RWPE2 (cell line): ENCODE measurements at regions not wholly inside any gene's neighbourhood (a gene's known extent, or its start where the extent isn't known, plus 50 kb on each side); places are given as distances from the start of the nearest gene placed in this dataset.

ENCODE experiments used
- ATAC-seq: fragments of 200-7000 bp; cut with Tn5 transposase; 3 replicates; pipeline ENCODE4 v1.9.1; 2021; ENCODE audit warnings: low read depth
- DNase-seq: peaks from one replicate; pipeline ENCODE4 v3.0.0-alpha.2; 2020; ENCODE audit warnings: low spot score
- H3K27ac ChIP-seq: fragments of 450-650 bp; 2 replicates; pipeline ENCODE4 v1.5.1; 2017; ENCODE audit warnings: mild to moderate bottlenecking; ENCODE audit not compliant: poor library complexity, severe bottlenecking
- H3K27me3 ChIP-seq: fragments of 250-450 bp; sonication (Bioruptor Pico); 2 replicates; pipeline ENCODE4 v1.5.1; 2021; ENCODE audit warnings: mild to moderate bottlenecking, moderate library complexity; ENCODE audit not compliant: insufficient read depth, poor library complexity, severe bottlenecking
- H3K36me3 ChIP-seq: fragments of 250-450 bp; sonication (Bioruptor Pico); 2 replicates; pipeline ENCODE4 v1.5.1; 2020; ENCODE audit warnings: low read depth, mild to moderate bottlenecking, moderate library complexity
- H3K4me1 ChIP-seq: fragments of 250-450 bp; sonication (Bioruptor Pico); 2 replicates; pipeline ENCODE4 v1.5.1; 2021; ENCODE audit warnings: mild to moderate bottlenecking, moderate library complexity; ENCODE audit not compliant: insufficient read depth, poor library complexity, severe bottlenecking
- H3K4me3 ChIP-seq: fragments of 250-450 bp; sonication (Bioruptor Pico); 2 replicates; pipeline ENCODE4 v1.5.1; 2021; ENCODE audit warnings: mild to moderate bottlenecking, moderate library complexity; ENCODE audit not compliant: severe bottlenecking
- H3K9me3 ChIP-seq: fragments of 250-450 bp; sonication (Bioruptor Pico); 2 replicates; pipeline ENCODE4 v1.5.1; 2021; ENCODE audit warnings: mild to moderate bottlenecking, moderate library complexity; ENCODE audit not compliant: severe bottlenecking
- TF ChIP-seq, protein P1 (sequence below): fragments of 450-650 bp; IDR thresholded peaks from one replicate; pipeline ENCODE4 v1.5.1; 2017; ENCODE audit warnings: mild to moderate bottlenecking, moderate library complexity; ENCODE audit not compliant: poor library complexity, severe bottlenecking

DNA sequence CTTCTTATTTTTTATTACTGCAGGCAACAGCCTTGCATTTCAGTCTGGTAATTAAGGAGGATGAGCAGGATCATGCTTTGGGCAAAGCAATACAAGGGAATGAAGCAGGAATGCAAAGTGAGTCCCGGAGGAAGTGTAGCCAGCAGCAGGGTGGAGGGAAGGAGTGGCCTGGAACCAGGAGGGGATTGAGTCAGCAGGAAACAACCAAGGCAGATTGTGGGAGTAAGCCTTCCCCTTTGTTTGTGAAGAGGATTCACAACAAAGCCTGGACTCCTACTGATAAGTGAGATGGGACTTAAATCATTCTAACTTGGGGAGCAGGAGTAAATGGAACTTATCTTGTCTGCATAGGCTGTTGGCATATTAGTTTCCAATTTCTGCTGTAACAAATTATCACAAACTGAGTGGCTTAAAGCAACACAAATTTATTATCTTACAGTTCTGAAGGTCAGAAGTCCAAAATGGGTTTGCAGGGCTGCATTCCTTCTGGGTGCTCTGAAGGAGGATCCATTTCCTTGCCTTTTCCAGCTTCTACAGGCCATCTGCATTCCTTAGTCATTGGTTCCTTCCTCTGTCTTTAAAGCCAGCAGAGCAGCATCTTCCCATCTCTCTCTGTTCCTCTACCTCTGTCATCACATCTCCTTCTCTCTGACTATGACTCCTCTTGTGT is 93.2 kb upstream of the AP1S2 start:
- H3K27ac ChIP-seq = peak overlapping the region; percentile 78
- peaks cover 15% of the 10 kb centered on the region for H3K4me1 ChIP-seq
- no peak overlapping the region for H3K4me3 ChIP-seq
- TF ChIP-seq, protein P1, sequence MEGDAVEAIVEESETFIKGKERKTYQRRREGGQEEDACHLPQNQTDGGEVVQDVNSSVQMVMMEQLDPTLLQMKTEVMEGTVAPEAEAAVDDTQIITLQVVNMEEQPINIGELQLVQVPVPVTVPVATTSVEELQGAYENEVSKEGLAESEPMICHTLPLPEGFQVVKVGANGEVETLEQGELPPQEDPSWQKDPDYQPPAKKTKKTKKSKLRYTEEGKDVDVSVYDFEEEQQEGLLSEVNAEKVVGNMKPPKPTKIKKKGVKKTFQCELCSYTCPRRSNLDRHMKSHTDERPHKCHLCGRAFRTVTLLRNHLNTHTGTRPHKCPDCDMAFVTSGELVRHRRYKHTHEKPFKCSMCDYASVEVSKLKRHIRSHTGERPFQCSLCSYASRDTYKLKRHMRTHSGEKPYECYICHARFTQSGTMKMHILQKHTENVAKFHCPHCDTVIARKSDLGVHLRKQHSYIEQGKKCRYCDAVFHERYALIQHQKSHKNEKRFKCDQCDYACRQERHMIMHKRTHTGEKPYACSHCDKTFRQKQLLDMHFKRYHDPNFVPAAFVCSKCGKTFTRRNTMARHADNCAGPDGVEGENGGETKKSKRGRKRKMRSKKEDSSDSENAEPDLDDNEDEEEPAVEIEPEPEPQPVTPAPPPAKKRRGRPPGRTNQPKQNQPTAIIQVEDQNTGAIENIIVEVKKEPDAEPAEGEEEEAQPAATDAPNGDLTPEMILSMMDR = no peak
- H3K36me3 ChIP-seq = no peaks in the 10 kb centered on the region
- no peaks in the 10 kb centered on the region for H3K9me3 ChIP-seq
- no peaks in the 10 kb centered on the region for H3K27me3 ChIP-seq
- no peak for DNase-seq
- ATAC-seq = peak; percentile 83

DNA sequence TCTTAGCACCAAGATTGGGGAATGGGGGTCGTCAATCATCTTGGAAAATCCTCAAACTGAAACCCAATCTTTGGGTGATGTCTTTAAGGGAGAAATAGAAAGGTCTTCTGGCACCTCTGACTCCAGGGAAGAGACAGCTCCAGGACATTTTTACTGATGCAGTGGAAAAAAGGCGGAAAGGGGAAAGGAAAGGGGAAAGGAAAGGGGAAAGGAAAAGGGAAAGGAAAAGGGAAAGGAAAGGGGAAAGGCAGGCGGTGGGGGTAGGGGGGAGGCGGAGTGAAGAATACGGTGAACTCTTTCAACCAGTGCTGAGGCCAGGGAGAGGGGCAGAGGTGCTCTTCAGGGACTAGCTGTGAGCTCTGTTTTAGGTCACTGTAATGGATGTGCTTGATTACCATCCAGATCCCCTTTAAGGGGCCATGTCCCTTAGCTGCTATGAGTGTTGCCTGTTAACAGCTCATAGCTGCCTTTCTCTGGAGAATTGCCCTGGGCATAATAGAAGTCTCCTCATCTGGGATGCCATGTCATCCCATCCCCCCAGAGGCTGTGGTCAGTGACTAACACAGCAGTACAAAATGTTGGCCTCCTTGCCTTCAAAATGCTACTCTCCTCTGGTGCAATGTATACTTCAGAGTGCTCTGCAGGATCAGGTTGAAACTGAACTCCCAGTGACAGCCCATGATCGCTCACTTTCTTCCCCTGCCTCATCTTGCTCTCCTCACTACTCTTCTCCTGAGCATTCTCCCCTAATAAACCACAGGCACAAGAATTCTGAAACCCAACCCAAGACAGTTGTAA is 92.4 kb upstream of the AP1S2 start:
- DNase-seq (peak; percentile 66), ATAC-seq (peak; percentile 87)
- Histone ChIP-seq H3K27me3 (no peaks in the 10 kb centered on the region), H3K4me3 (no peak overlapping the region), H3K4me1 (peaks cover 15% of the 10 kb centered on the region), H3K27ac (peak overlapping the region; percentile 78), H3K9me3 (no peaks in the 10 kb centered on the region), H3K36me3 (no peaks in the 10 kb centered on the region)
- TF ChIP-seq, protein P1 = no peak

DNA sequence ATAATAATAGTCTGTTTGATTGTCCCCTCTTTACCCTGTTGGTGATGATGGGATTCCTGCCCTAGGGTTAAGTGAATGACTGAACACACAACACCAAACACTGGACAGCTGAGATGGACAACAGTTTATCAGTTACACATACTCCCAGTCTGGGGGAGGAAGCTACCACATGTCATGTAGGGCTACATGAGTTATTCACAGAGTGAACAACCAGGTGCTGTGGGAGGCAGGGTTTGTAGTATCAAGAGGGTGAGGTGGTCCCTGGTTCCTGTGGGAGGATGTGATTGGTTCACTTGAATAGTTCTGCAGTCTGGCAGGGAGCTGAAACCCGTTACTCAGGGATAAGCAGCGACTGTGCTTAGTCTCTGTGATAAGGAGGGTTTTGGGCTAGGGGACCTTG is 88.8 kb upstream of the AP1S2 start:
- peaks cover 15% of the 10 kb centered on the region for H3K4me1 ChIP-seq
- no peak overlapping the region for H3K4me3 ChIP-seq
- TF ChIP-seq, protein P1 = no peak
- H3K9me3 ChIP-seq = no peaks in the 10 kb centered on the region
- DNase-seq (no peak), ATAC-seq (no peak)
- H3K27me3 ChIP-seq = no peaks in the 10 kb centered on the region
- no peak overlapping the region for H3K27ac ChIP-seq
- no peaks in the 10 kb centered on the region for H3K36me3 ChIP-seq

DNA sequence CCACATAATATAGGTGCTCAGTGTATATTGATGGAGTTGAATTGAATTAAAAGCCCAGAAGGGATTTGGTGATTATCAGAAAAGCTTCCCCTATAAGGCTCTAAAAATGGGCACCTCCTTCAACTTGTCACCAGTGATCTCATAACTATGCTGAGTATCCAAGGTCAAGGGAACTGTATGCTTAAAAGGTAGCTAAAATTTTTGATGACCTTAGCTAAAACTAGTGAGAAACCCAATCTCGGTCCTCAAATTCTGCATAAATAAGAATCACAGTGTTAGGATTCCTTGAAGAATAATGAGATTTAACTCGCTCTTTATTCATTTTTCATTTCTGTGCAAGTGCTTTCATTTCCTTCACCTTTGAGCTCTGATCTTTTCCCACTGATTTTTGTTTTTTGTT is 87.7 kb upstream of the AP1S2 start:
- ATAC-seq = no peak
- Histone ChIP-seq H3K4me3 (no peak overlapping the region), H3K4me1 (peaks cover 5% of the 10 kb centered on the region), H3K36me3 (no peaks in the 10 kb centered on the region), H3K9me3 (no peaks in the 10 kb centered on the region), H3K27ac (no peak overlapping the region), H3K27me3 (no peaks in the 10 kb centered on the region)
- TF ChIP-seq, protein P1 = no peak
- no peak for DNase-seq

DNA sequence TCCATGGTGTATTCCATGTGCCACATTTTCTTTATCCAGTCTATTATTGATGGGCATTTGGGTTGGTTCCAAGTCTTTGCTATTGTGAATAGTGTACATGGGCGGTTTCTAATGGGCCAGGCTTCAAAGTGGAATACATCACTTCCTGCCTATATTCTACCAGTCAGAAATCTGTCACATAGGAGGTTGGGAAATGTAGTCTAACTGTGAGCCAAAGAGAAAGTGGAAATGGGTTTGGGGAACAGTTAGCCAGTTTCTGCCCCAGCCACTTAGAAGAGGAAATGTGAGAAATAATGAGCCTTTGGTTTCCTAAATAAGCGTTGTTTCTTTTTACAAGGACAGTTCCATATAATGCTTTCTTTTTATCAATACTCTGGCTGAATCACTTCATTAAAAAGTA is 85.1 kb upstream of the AP1S2 start:
- ATAC-seq = no peak
- H3K9me3 ChIP-seq = no peaks in the 10 kb centered on the region
- H3K4me3 ChIP-seq = no peak overlapping the region
- no peak overlapping the region for H3K27ac ChIP-seq
- TF ChIP-seq, protein P1 = no peak
- H3K27me3 ChIP-seq = no peaks in the 10 kb centered on the region
- H3K4me1 ChIP-seq = no peaks in the 10 kb centered on the region
- no peaks in the 10 kb centered on the region for H3K36me3 ChIP-seq
- DNase-seq = no peak
